Mesothelial cell of epicardium (in vitro differentiated cells): ENCODE measurements at regions not wholly inside any gene's neighbourhood (a gene's known extent, or its start where the extent isn't known, plus 50 kb on each side); places are given as distances from the start of the nearest gene placed in this dataset.

Source experiments
- DNase-seq, 2 experiments: peaks; one replicate each; pipeline ENCODE4 v3.0.0; 2021; ENCODE audit warnings: low spot score in 2 of 2; ENCODE audit not compliant: unreplicated experiment in 2 of 2
- H3K27ac Mint-ChIP-seq: 2 replicates; pipeline ENCODE4 v1.8.0; 2021; ENCODE audit warnings: mixed read lengths
- H3K27me3 Mint-ChIP-seq: 2 replicates; pipeline ENCODE4 v1.8.0; 2021; ENCODE audit warnings: low read depth, mixed read lengths
- H3K36me3 Mint-ChIP-seq: 2 replicates; pipeline ENCODE4 v1.8.0; 2021; ENCODE audit warnings: mixed read lengths
- H3K4me1 Mint-ChIP-seq: 2 replicates; pipeline ENCODE4 v1.8.0; 2021; ENCODE audit warnings: mixed read lengths
- H3K4me3 Mint-ChIP-seq: 2 replicates; pipeline ENCODE4 v1.8.0; 2021; ENCODE audit warnings: mild to moderate bottlenecking, moderate library complexity, mixed read lengths
- H3K9me3 Mint-ChIP-seq: 2 replicates; pipeline ENCODE4 v1.8.0; 2021; ENCODE audit warnings: mixed read lengths
- TF ChIP-seq, protein P1 (sequence below): fragments of 200-600 bp; sonication (generic); IDR thresholded peaks from one replicate; pipeline ENCODE4 v1.5.0; 2021; ENCODE audit warnings: antibody characterized with exemption; ENCODE audit not compliant: unreplicated experiment

DNA sequence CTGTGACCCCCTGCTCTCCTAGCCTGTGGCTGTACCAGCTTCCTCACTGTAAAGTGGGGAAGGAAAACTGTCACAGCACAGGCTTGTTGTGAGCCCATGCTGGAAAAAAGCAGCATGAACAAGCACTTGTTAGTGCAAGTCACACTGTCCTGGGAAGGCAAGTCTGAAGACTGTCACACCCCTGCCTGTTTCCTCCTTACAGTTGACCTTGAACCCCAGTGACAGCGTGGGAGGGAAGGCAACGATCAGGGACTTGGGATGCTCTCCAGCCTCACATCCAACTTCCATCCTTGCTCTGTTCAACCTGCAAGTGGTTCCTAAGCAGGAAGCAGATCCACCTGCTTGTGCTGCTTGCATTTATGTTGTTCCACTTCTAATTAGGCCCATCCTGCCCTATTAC, 311.3 kb upstream of the KLHL29 start:
- no peak overlapping the region for H3K4me3 Mint-ChIP-seq
- H3K27ac Mint-ChIP-seq = no peak overlapping the region
- no peak for DNase-seq
- no peaks in the 10 kb centered on the region for H3K9me3 Mint-ChIP-seq
- no peaks in the 10 kb centered on the region for H3K4me1 Mint-ChIP-seq
- no peaks in the 10 kb centered on the region for H3K36me3 Mint-ChIP-seq
- TF ChIP-seq, protein P1, sequence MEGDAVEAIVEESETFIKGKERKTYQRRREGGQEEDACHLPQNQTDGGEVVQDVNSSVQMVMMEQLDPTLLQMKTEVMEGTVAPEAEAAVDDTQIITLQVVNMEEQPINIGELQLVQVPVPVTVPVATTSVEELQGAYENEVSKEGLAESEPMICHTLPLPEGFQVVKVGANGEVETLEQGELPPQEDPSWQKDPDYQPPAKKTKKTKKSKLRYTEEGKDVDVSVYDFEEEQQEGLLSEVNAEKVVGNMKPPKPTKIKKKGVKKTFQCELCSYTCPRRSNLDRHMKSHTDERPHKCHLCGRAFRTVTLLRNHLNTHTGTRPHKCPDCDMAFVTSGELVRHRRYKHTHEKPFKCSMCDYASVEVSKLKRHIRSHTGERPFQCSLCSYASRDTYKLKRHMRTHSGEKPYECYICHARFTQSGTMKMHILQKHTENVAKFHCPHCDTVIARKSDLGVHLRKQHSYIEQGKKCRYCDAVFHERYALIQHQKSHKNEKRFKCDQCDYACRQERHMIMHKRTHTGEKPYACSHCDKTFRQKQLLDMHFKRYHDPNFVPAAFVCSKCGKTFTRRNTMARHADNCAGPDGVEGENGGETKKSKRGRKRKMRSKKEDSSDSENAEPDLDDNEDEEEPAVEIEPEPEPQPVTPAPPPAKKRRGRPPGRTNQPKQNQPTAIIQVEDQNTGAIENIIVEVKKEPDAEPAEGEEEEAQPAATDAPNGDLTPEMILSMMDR = no peak
- peaks cover 52% of the 10 kb centered on the region for H3K27me3 Mint-ChIP-seq

DNA sequence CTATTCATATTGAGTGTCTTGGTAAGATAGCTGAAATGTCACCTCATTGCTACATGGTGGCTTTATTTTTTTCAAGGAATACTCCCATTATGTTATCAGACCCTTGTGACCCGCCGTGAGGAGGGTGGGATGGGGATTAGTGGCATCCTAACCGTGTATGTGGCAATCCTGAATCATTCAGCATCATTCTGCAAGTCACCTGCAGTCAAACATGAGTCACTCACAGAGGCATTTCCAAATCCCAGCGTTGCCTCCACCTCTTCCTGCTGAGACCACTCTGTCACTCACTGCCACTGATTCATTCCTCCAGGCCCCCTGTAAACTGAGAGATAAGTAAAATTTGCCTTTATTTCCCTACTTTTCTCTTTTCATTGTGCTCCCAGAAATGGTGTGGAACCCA, 307.4 kb upstream of the KLHL29 start:
- no peak for DNase-seq
- Mint-ChIP-seq H3K4me1 (no peaks in the 10 kb centered on the region), H3K36me3 (no peaks in the 10 kb centered on the region), H3K27me3 (peaks cover 46% of the 10 kb centered on the region), H3K9me3 (peaks cover 18% of the 10 kb centered on the region), H3K4me3 (no peak overlapping the region), H3K27ac (no peak overlapping the region)
- TF ChIP-seq, protein P1 = no peak

DNA sequence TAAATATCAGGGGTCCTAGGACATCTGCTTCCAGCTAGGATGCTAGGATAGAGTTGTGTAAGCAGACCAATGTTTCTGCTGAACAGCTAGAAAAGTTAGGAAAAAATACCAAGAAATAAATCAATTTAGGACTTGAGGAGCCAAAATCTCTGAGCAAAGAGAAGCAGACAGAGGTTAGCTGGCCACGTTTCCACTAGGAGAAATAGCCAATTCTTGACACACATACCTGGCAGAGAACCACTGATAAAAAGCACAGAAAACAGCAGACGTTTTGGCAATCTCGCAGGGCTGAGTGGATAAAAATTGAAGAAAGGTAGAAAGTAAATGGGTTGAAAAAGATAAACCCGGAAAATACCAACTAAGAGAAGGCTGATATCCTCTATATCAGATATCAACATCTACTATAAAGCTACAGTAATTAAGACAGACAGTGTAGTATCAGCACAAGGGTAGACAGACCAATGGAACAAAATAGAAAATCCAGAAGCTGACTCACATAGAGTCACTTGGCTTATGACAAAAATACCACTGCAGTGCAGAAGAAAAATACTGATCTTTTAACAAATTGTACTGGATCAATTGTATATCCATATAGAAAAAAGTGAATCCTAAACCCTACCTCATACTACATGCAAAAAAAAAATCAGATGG, 306.1 kb upstream of the KLHL29 start:
- no peaks in the 10 kb centered on the region for H3K36me3 Mint-ChIP-seq
- peaks cover 46% of the 10 kb centered on the region for H3K27me3 Mint-ChIP-seq
- no peak for DNase-seq
- H3K9me3 Mint-ChIP-seq = peaks cover 27% of the 10 kb centered on the region
- no peak overlapping the region for H3K27ac Mint-ChIP-seq
- H3K4me3 Mint-ChIP-seq = no peak overlapping the region
- TF ChIP-seq, protein P1 = no peak
- H3K4me1 Mint-ChIP-seq = no peaks in the 10 kb centered on the region

DNA sequence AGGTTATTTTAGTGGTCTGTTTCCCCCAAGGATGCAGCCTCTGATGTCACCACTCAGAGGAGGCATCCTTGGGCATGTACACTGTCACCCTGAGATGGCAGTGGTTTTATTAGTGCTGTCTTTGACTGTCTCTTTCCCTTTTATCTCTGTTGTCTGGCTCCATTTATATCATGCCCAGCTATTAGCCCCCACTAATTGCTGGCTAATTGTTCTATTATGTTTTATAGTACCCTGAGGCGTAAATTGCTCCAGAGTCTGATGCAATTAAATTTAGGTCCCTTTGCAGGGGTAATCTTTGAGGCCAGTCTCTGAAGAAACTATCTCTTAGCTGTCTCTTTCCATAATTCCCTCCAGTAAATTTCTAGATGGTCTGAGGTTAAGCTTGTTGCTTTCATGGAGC, 301.0 kb upstream of the KLHL29 start:
- Mint-ChIP-seq H3K27ac (no peak overlapping the region), H3K27me3 (peaks cover 11% of the 10 kb centered on the region), H3K4me1 (no peaks in the 10 kb centered on the region), H3K9me3 (peaks cover 37% of the 10 kb centered on the region), H3K4me3 (no peak overlapping the region), H3K36me3 (no peaks in the 10 kb centered on the region)
- DNase-seq = no peak
- TF ChIP-seq, protein P1 = no peak

DNA sequence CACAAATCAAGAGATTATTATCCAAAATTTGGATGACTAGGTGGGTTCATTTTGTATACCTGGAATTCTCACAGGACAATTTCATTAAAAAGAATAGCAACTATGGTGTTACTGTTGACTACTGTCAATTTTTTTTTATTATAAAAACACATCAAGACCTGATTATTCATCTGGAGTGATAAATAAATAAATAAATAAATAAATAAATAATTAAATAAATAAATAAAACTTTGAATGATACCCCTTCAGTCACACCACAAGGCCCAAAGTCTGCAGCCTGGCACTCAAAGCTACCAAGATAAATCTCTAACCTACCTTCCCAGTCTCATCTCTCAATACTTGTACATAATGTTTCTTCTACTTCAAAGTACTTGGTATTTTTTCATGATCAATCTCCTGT, 294.0 kb upstream of the KLHL29 start:
- Mint-ChIP-seq H3K27me3 (peaks cover 16% of the 10 kb centered on the region), H3K36me3 (no peaks in the 10 kb centered on the region), H3K27ac (no peak overlapping the region), H3K9me3 (peaks cover 20% of the 10 kb centered on the region), H3K4me1 (no peaks in the 10 kb centered on the region), H3K4me3 (no peak overlapping the region)
- TF ChIP-seq, protein P1 = no peak
- no peak for DNase-seq

DNA sequence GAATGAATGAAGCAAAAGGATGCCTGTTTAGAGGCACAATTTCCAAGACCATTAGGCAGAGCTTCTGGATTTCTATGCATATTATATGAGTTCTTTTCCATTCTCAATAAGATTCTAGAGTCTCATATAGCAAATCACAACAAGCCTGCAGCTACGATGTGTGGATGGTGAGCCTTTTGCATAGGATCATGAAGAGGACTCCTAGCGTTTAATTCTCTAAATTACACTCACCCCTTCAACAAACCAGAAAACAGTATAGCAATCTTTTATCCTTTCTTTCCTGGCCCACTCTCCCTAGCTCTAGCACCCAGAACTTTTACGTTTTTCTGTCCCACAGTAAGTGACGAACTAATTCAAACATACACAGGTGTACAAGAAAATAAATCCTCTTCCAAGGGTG, 293.1 kb upstream of the KLHL29 start:
- H3K4me3 Mint-ChIP-seq = no peak overlapping the region
- H3K9me3 Mint-ChIP-seq = peaks cover 20% of the 10 kb centered on the region
- H3K27me3 Mint-ChIP-seq = peaks cover 22% of the 10 kb centered on the region

More for the DNA sequence above, 293.1 kb upstream of the KLHL29 start:
- no peak for DNase-seq
- Mint-ChIP-seq H3K36me3 (no peaks in the 10 kb centered on the region), H3K27ac (no peak overlapping the region), H3K4me1 (no peaks in the 10 kb centered on the region)
- TF ChIP-seq, protein P1 = no peak
